GM10266 (cell line): ENCODE measurements at regions not wholly inside any gene's neighbourhood (a gene's known extent, or its start where the extent isn't known, plus 50 kb on each side); places are given as distances from the start of the nearest gene placed in this dataset.
"Not testable (repeated sequence)": the region's sequence is repeated elsewhere in the genome, so short reads cannot be mapped to it uniquely, and the experiment has no call there.

Experiments used
- DNase-seq: peaks from one replicate; pipeline ENCODE4 v3.0.0; 2012; ENCODE audit errors: extremely low spot score
- TF ChIP-seq, protein P1 (sequence below): IDR thresholded peaks from 2 replicates; pipeline ENCODE4 v1.5.1; 2012; ENCODE audit warnings: mild to moderate bottlenecking, low read depth; ENCODE audit not compliant: control insufficient read depth, insufficient read depth; ENCODE audit errors: missing control alignments

GRCh38 chr3:35262406-35262805, 376.9 kb upstream of the ARPP21 start:
- TF ChIP-seq, protein P1, sequence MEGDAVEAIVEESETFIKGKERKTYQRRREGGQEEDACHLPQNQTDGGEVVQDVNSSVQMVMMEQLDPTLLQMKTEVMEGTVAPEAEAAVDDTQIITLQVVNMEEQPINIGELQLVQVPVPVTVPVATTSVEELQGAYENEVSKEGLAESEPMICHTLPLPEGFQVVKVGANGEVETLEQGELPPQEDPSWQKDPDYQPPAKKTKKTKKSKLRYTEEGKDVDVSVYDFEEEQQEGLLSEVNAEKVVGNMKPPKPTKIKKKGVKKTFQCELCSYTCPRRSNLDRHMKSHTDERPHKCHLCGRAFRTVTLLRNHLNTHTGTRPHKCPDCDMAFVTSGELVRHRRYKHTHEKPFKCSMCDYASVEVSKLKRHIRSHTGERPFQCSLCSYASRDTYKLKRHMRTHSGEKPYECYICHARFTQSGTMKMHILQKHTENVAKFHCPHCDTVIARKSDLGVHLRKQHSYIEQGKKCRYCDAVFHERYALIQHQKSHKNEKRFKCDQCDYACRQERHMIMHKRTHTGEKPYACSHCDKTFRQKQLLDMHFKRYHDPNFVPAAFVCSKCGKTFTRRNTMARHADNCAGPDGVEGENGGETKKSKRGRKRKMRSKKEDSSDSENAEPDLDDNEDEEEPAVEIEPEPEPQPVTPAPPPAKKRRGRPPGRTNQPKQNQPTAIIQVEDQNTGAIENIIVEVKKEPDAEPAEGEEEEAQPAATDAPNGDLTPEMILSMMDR: no peak
- no peak for DNase-seq

DNA sequence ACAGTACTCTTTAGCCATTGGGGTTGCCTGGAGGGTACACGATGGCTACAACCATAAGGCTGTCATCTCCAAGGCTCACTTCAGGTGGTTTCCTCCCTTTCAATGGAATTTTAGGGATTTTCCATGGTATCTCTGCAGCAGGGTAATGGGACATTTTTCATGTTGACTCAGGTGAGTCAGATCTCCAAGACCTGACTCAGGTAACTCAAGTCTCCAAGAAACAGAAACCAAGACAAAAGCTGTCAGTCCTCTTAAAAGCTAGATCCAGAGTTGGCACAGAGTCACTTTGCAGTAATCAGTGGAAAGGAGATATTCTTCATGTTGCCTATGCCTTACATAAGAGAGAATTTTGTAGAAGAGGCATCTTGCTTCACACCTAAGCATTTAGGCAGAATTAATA, 375.8 kb upstream of the ARPP21 start:
- TF ChIP-seq, protein P1: no peak
- DNase-seq: no peak

DNA sequence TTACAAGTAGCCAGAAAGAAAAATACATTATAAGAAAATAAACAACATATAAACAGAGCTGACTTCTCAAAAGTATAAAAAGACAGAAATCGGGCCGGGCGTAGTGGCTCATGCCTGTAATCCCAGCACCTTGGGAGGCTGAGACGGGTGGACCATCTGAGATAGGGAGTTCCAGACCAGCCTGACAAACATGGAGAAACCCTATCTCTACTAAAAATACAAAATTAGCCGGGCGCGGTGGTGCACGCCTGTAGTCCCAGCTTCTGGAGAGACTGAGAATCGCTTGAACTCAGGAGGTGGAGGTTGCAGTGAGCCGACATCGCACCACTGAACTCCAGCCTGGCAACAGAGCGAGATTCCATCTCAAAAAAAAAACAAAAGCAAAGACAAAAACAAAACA, 373.3 kb upstream of the ARPP21 start:
- not testable (repeated sequence) for DNase-seq

DNA sequence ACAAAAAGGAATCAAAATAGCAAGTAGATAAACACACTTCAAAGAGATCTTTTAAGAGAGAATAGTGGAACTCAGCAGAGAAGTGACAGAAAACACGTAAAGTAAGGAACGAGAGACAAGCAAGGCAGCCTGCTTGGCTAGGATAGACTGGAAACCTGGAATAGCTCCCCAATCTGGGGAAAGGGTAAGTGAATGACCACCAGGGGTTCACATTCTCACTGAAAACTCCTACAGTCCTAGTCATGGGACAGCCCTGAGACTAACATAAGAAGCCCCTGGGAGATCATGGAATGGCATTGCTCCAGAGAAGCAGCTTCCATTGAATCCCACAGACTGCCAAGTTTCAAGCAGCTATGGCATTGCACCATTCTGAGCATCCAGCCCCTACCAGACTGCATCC, 363.6 kb upstream of the ARPP21 start:
- TF ChIP-seq, protein P1: no peak
- no peak for DNase-seq

GRCh38 chr3:35276568-35276967, 362.8 kb upstream of the ARPP21 start:
- TF ChIP-seq, protein P1: no peak

GRCh38 chr3:35291471-35292236, 347.7 kb upstream of the ARPP21 start:
- TF ChIP-seq, protein P1: no peak
- DNase-seq: no peak

More at GRCh38 chr3:35276568-35276967, 362.8 kb upstream of the ARPP21 start:
- DNase-seq: no peak

- TF ChIP-seq, protein P1: no peak
- no peak for DNase-seq
Observed at GRCh38 chr3:35292568-35292967, 346.8 kb upstream of the ARPP21 start.

- DNase-seq: no peak
- TF ChIP-seq, protein P1: no peak
Observed at GRCh38 chr3:35295906-35296305, 343.4 kb upstream of the ARPP21 start.
